Activated naive CD8-positive, alpha-beta T cell treated with anti-CD3 and anti-CD28 coated beads, Interleukin-2, amount 50 U/mL, for 24 hours (primary cell): ENCODE measurements at regions not wholly inside any gene's neighbourhood (a gene's known extent, or its start where the extent isn't known, plus 50 kb on each side); places are given as distances from the start of the nearest gene placed in this dataset.

ENCODE experiments used
- ATAC-seq: fragments of 150-1000 bp; cut with Tn5 transposase; one replicate; pipeline ENCODE4 v1.10.0; 2021
- DNase-seq: peaks from one replicate; pipeline ENCODE4 v3.0.0; 2021
- H3K27ac Mint-ChIP-seq: one replicate; pipeline ENCODE4 v1.8.0; 2021; ENCODE audit warnings: mild to moderate bottlenecking, mixed read lengths
- H3K27me3 Mint-ChIP-seq: one replicate; pipeline ENCODE4 v1.8.0; 2021; ENCODE audit warnings: mixed read lengths
- H3K36me3 Mint-ChIP-seq: one replicate; pipeline ENCODE4 v1.8.0; 2021; ENCODE audit warnings: low read depth, mixed read lengths
- H3K4me1 Mint-ChIP-seq: one replicate; pipeline ENCODE4 v1.8.0; 2021; ENCODE audit warnings: mixed read lengths
- H3K4me3 Mint-ChIP-seq: one replicate; pipeline ENCODE4 v1.8.0; 2021; ENCODE audit warnings: mild to moderate bottlenecking, moderate library complexity, mixed read lengths
- H3K9me3 Mint-ChIP-seq: one replicate; pipeline ENCODE4 v1.8.0; 2021; ENCODE audit warnings: mixed read lengths

- no peak for DNase-seq
- no peaks in the 10 kb centered on the region for H3K4me1 Mint-ChIP-seq
- no peak overlapping the region for H3K4me3 Mint-ChIP-seq
- H3K27ac Mint-ChIP-seq: no peak overlapping the region
- no peaks in the 10 kb centered on the region for H3K9me3 Mint-ChIP-seq
- ATAC-seq: no peak
- peaks cover 52% of the 10 kb centered on the region for H3K27me3 Mint-ChIP-seq
- no peaks in the 10 kb centered on the region for H3K36me3 Mint-ChIP-seq
Observed at GRCh38 chr1:36707221-36707620, 224.5 kb upstream of the CSF3R start.

- DNase-seq (no peak), ATAC-seq (no peak)
- H3K9me3 Mint-ChIP-seq: no peaks in the 10 kb centered on the region
- no peak overlapping the region for H3K4me3 Mint-ChIP-seq
- H3K4me1 Mint-ChIP-seq: no peaks in the 10 kb centered on the region
- H3K27me3 Mint-ChIP-seq: peaks cover 50% of the 10 kb centered on the region
- no peaks in the 10 kb centered on the region for H3K36me3 Mint-ChIP-seq
- no peak overlapping the region for H3K27ac Mint-ChIP-seq
Observed at GRCh38 chr1:36706416-36706815, 223.7 kb upstream of the CSF3R start.

- Mint-ChIP-seq H3K9me3 (no peaks in the 10 kb centered on the region), H3K36me3 (no peaks in the 10 kb centered on the region), H3K27me3 (peaks cover 46% of the 10 kb centered on the region), H3K27ac (no peak overlapping the region), H3K4me1 (no peaks in the 10 kb centered on the region), H3K4me3 (no peak overlapping the region)
- DNase-seq: no peak
- no peak for ATAC-seq
Observed at GRCh38 chr1:36705629-36706028, 222.9 kb upstream of the CSF3R start.

GRCh38 chr1:36703526-36704208 is 221.0 kb upstream of the CSF3R start:
- Mint-ChIP-seq H3K4me1 (no peaks in the 10 kb centered on the region), H3K4me3 (no peak overlapping the region), H3K27ac (no peak overlapping the region), H3K9me3 (no peaks in the 10 kb centered on the region), H3K27me3 (peaks cover 39% of the 10 kb centered on the region), H3K36me3 (no peaks in the 10 kb centered on the region)
- peak; percentile 69 for ATAC-seq
- DNase-seq: peak; percentile 76

- Mint-ChIP-seq H3K36me3 (no peaks in the 10 kb centered on the region), H3K4me1 (no peaks in the 10 kb centered on the region), H3K27me3 (peaks cover 35% of the 10 kb centered on the region), H3K9me3 (no peaks in the 10 kb centered on the region), H3K4me3 (no peak overlapping the region), H3K27ac (no peak overlapping the region)
- no peak for DNase-seq
- no peak for ATAC-seq
Observed at GRCh38 chr1:36702963-36703362, 220.2 kb upstream of the CSF3R start.

- Mint-ChIP-seq H3K27ac (no peak overlapping the region), H3K36me3 (no peaks in the 10 kb centered on the region), H3K4me1 (no peaks in the 10 kb centered on the region), H3K27me3 (peaks cover 10% of the 10 kb centered on the region), H3K9me3 (no peaks in the 10 kb centered on the region), H3K4me3 (no peak overlapping the region)
- DNase-seq: no peak
- ATAC-seq: no peak
Observed at GRCh38 chr1:36699113-36699911, 216.6 kb upstream of the CSF3R start.

- Mint-ChIP-seq H3K4me1 (no peaks in the 10 kb centered on the region), H3K27ac (no peak overlapping the region)
Observed at GRCh38 chr1:36697836-36698605, 215.3 kb upstream of the CSF3R start.

GRCh38 chr1:36696261-36696940 is 213.7 kb upstream of the CSF3R start:
- no peak for ATAC-seq
- Mint-ChIP-seq H3K27ac (no peak overlapping the region), H3K4me1 (no peaks in the 10 kb centered on the region), H3K9me3 (no peaks in the 10 kb centered on the region), H3K27me3 (peaks cover 5% of the 10 kb centered on the region), H3K36me3 (no peaks in the 10 kb centered on the region), H3K4me3 (no peak overlapping the region)
- no peak for DNase-seq

More at GRCh38 chr1:36697836-36698605, 215.3 kb upstream of the CSF3R start:
- DNase-seq: no peak
- no peaks in the 10 kb centered on the region for H3K36me3 Mint-ChIP-seq
- peaks cover 7% of the 10 kb centered on the region for H3K27me3 Mint-ChIP-seq
- no peak overlapping the region for H3K4me3 Mint-ChIP-seq
- ATAC-seq: no peak
- H3K9me3 Mint-ChIP-seq: no peaks in the 10 kb centered on the region

- no peak for ATAC-seq
- peaks cover 2% of the 10 kb centered on the region for H3K27me3 Mint-ChIP-seq
Observed at GRCh38 chr1:36693603-36694002, 210.9 kb upstream of the CSF3R start.

GRCh38 chr1:36693161-36693525 is 210.4 kb upstream of the CSF3R start:
- H3K9me3 Mint-ChIP-seq: no peaks in the 10 kb centered on the region
- H3K36me3 Mint-ChIP-seq: no peaks in the 10 kb centered on the region
- H3K27me3 Mint-ChIP-seq: peaks cover 2% of the 10 kb centered on the region
- no peak for DNase-seq
- H3K27ac Mint-ChIP-seq: no peak overlapping the region
- ATAC-seq: no peak
- H3K4me3 Mint-ChIP-seq: no peak overlapping the region
- H3K4me1 Mint-ChIP-seq: no peaks in the 10 kb centered on the region

More at GRCh38 chr1:36693603-36694002, 210.9 kb upstream of the CSF3R start:
- Mint-ChIP-seq H3K9me3 (no peaks in the 10 kb centered on the region), H3K4me3 (no peak overlapping the region), H3K36me3 (no peaks in the 10 kb centered on the region), H3K4me1 (no peaks in the 10 kb centered on the region), H3K27ac (no peak overlapping the region)
- DNase-seq: no peak

- Mint-ChIP-seq H3K4me3 (no peak overlapping the region), H3K36me3 (no peaks in the 10 kb centered on the region), H3K4me1 (no peaks in the 10 kb centered on the region), H3K27ac (no peak overlapping the region), H3K27me3 (peaks cover 7% of the 10 kb centered on the region), H3K9me3 (no peaks in the 10 kb centered on the region)
- ATAC-seq: no peak
- DNase-seq: no peak
Observed at GRCh38 chr1:36692465-36693160, 209.9 kb upstream of the CSF3R start.

GRCh38 chr1:36691374-36691773 is 208.7 kb upstream of the CSF3R start:
- H3K36me3 Mint-ChIP-seq: no peaks in the 10 kb centered on the region
- ATAC-seq (no peak), DNase-seq (no peak)
- H3K4me1 Mint-ChIP-seq: no peaks in the 10 kb centered on the region
- H3K9me3 Mint-ChIP-seq: no peaks in the 10 kb centered on the region
- H3K27me3 Mint-ChIP-seq: peaks cover 15% of the 10 kb centered on the region
- no peak overlapping the region for H3K27ac Mint-ChIP-seq
- no peak overlapping the region for H3K4me3 Mint-ChIP-seq

GRCh38 chr1:36689992-36690391 is 207.3 kb upstream of the CSF3R start:
- DNase-seq (no peak), ATAC-seq (no peak)
- peaks cover 15% of the 10 kb centered on the region for H3K27me3 Mint-ChIP-seq
- no peaks in the 10 kb centered on the region for H3K4me1 Mint-ChIP-seq
- no peak overlapping the region for H3K27ac Mint-ChIP-seq
- H3K9me3 Mint-ChIP-seq: no peaks in the 10 kb centered on the region
- H3K4me3 Mint-ChIP-seq: no peak overlapping the region
- no peaks in the 10 kb centered on the region for H3K36me3 Mint-ChIP-seq

GRCh38 chr1:36687312-36687711 is 204.6 kb upstream of the CSF3R start:
- no peak overlapping the region for H3K27ac Mint-ChIP-seq
- H3K9me3 Mint-ChIP-seq: no peaks in the 10 kb centered on the region
- no peak for DNase-seq
- no peak overlapping the region for H3K4me3 Mint-ChIP-seq
- H3K4me1 Mint-ChIP-seq: no peaks in the 10 kb centered on the region
- H3K27me3 Mint-ChIP-seq: peaks cover 17% of the 10 kb centered on the region
- no peak for ATAC-seq
- no peaks in the 10 kb centered on the region for H3K36me3 Mint-ChIP-seq
